Transverse colon (tissue), 4 donors: ENCODE measurements at regions not wholly inside any gene's neighbourhood (a gene's known extent, or its start where the extent isn't known, plus 50 kb on each side); places are given as distances from the start of the nearest gene placed in this dataset.

Experiments
- DNase-seq: peaks from one replicate; pipeline ENCODE4 v3.0.0-alpha.2; 2019
- H3K27ac ChIP-seq, 4 donors: fragments of 200-600 bp; sonication (generic); 2 replicates each; pipeline ENCODE4 v1.5.1; 2016 to 2018; ENCODE audit warnings: inconsistent platforms in 4 of 4
- H3K27me3 ChIP-seq: fragments of 200-600 bp; sonication (generic); 2 replicates; pipeline ENCODE4 v1.5.1; 2017; ENCODE audit warnings: inconsistent platforms
- H3K36me3 ChIP-seq, 4 donors: fragments of 200-600 bp; sonication (generic); 2 replicates each; pipeline ENCODE4 v1.5.1; 2017 to 2019; ENCODE audit warnings: inconsistent platforms in 4 of 4
- H3K4me1 ChIP-seq, 4 donors: fragments of 200-600 bp; sonication (generic); 2 replicates each; pipeline ENCODE4 v1.5.1; 2017 to 2020; ENCODE audit warnings: inconsistent platforms in 4 of 4
- H3K4me3 ChIP-seq, 4 donors: fragments of 200-600 bp; sonication (generic); 1 replicate in 1 of 4; 2 replicates in 3 of 4; pipeline versions ENCODE4 v1.5.1 to v1.6.1; 2017 to 2019; ENCODE audit warnings: inconsistent platforms in 4 of 4
- H3K9me3 ChIP-seq, 2 donors: fragments of 200-600 bp; sonication (generic); 2 replicates each; pipeline ENCODE4 v1.5.1; 2017 to 2019; ENCODE audit warnings: inconsistent platforms in 2 of 2
- EP300 ChIP-seq: sonication (generic); formaldehyde crosslinking; IDR thresholded peaks from one replicate; pipeline ENCODE4 v1.6.1; 2017; ENCODE audit warnings: antibody characterized with exemption, low read depth
- POLR2A ChIP-seq: fragments of 450-650 bp; IDR thresholded peaks from one replicate; pipeline ENCODE4 v1.6.1; 2016; ENCODE audit warnings: antibody characterized with exemption, mild to moderate bottlenecking, moderate library complexity
- POLR2AphosphoS5 ChIP-seq, 3 donors: sonication (generic); formaldehyde crosslinking; IDR thresholded peaks; one replicate each; pipeline ENCODE4 v1.6.1; 2016; ENCODE audit warnings: antibody characterized with exemption in 3 of 3
- WGBS, 2 donors: methylation state at CpG; one replicate each; pipeline ENCODE4 v1.1.5; 2018; ENCODE audit warnings: low coverage in 1 of 2; 5-methylcytosine and 5-hydroxymethylcytosine counted together
- in situ Hi-C, 4 donors: fragments of 200-750 bp; cut with MboI; loops; one replicate each; pipeline versions ENCODE4 v1.15.0 to v1.15.1; 2017; ENCODE audit warnings: low sequenced_read_pairs in 3 of 4, low pct_ligation_motif_present in 1 of 4, low pct_unique_long_range_greater_than_20kb in 1 of 4
- intact Hi-C: fragments of 100-400 bp; cut with DNase I; formaldehyde crosslinking; loops from one replicate; pipeline ENCODE4 v1.15.1; 2023; ENCODE audit warnings: low total_unique reads
- TF ChIP-seq, protein P1 (sequence below), 5 experiments: fragments of 200-600 bp in 3 of 5; fragments of 450-650 bp in 2 of 5; sonication (generic) in 3 of 5; IDR thresholded peaks; 1 replicate in 2 of 5; 2 replicates in 3 of 5; pipeline ENCODE4 v1.5.1; 2016 to 2017; ENCODE audit warnings: antibody characterized with exemption in 5 of 5, inconsistent platforms in 3 of 5, mild to moderate bottlenecking in 2 of 5, moderate library complexity in 1 of 5

DNA sequence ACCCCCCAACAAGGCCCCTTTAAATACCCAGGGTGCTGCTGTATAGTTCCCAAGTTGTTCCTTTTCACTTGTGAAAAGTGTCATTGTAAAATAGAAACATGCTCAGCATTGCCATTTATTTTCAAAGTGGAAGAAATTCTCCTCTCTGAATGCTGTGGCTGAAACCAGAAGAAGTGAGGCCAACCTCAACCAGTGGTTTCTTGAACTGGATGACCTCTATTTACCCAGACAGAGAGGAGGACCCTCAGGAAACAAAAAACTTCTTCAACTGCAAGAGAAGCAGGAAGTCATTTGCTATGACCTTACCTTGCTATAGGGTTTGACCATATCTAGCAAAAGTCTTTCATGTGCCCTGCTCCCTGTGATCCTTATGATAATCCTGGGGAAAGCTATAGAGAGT is 209.7 kb upstream of the RARB start:
- Histone ChIP-seq H3K4me3 (no peak overlapping the region), H3K9me3 (no peaks in the 10 kb centered on the region), H3K4me1 (no peaks in the 10 kb centered on the region), H3K27me3 (no peaks in the 10 kb centered on the region), H3K36me3 (no peaks in the 10 kb centered on the region), H3K27ac (no peak overlapping the region)
- in situ Hi-C loops, result no loop called here
- no peak for DNase-seq
- intact Hi-C loops, result no loop called here
- no peak for TF ChIP-seq EP300
- TF ChIP-seq POLR2A, result no peak
- TF ChIP-seq, protein P1, sequence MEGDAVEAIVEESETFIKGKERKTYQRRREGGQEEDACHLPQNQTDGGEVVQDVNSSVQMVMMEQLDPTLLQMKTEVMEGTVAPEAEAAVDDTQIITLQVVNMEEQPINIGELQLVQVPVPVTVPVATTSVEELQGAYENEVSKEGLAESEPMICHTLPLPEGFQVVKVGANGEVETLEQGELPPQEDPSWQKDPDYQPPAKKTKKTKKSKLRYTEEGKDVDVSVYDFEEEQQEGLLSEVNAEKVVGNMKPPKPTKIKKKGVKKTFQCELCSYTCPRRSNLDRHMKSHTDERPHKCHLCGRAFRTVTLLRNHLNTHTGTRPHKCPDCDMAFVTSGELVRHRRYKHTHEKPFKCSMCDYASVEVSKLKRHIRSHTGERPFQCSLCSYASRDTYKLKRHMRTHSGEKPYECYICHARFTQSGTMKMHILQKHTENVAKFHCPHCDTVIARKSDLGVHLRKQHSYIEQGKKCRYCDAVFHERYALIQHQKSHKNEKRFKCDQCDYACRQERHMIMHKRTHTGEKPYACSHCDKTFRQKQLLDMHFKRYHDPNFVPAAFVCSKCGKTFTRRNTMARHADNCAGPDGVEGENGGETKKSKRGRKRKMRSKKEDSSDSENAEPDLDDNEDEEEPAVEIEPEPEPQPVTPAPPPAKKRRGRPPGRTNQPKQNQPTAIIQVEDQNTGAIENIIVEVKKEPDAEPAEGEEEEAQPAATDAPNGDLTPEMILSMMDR (IDR thresholded peaks at IDR 0.05), result no peak
- no peak for TF ChIP-seq POLR2AphosphoS5 (IDR thresholded peaks at IDR 0.05)

DNA sequence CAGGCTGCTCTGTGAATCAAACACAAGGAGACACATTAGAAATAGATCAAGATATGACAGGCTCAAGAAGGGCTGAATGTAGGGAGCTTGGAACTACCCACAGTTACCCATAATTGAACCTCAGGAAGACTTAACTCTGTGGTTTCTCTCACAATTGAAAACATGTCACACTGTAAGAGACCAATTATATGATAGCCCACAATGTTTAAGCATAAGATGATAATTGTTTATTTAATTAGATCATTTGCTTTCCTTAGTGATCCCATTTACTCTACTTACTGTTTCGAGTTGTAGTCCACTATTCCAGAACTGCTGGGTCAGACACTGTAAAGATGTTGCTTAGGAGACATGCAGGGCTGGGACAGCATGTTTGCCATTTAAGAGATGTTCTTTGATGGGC is 201.3 kb upstream of the RARB start:
- Histone ChIP-seq H3K36me3 (no peaks in the 10 kb centered on the region), H3K4me3 (no peak overlapping the region), H3K27ac (no peak overlapping the region), H3K4me1 (no peaks in the 10 kb centered on the region), H3K9me3 (no peaks in the 10 kb centered on the region), H3K27me3 (no peaks in the 10 kb centered on the region)
- TF ChIP-seq POLR2A, result no peak
- TF ChIP-seq, protein P1 (IDR thresholded peaks at IDR 0.05), result no peak
- TF ChIP-seq EP300, result no peak
- no peak for TF ChIP-seq POLR2AphosphoS5 (IDR thresholded peaks at IDR 0.05)
- WGBS, 2 donors, result 42 to 55% methylated on average over 1 of the region's 1 CpG
- DNase-seq, result no peak
- in situ Hi-C loops (no loop called here), intact Hi-C loops (no loop called here)

DNA sequence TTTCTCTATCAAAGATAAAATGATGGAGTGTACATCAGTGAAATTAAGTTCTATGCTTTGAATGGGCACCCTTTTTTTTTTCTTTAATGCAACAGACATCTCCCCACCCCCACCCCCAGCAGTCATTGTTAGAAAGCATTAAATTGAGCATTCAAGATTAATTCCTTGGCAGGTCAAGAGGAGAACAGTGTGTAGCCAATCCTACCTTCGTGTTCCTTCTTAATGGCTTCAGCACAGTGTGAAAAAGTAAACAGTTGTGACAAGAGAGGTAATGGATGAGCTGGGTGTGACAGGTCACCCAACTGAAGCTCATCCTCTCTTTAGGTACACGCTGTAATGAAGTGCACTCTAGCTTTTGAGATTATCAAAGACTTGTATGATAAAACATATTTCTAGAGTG is 198.5 kb upstream of the RARB start:
- no peak for TF ChIP-seq POLR2AphosphoS5 (IDR thresholded peaks at IDR 0.05)
- no peak for TF ChIP-seq EP300
- TF ChIP-seq POLR2A, result no peak
- TF ChIP-seq, protein P1 (IDR thresholded peaks at IDR 0.05), result no peak
- Histone ChIP-seq H3K4me3 (no peak overlapping the region), H3K36me3 (no peaks in the 10 kb centered on the region), H3K9me3 (no peaks in the 10 kb centered on the region), H3K4me1 (peaks cover 0 to 2% (median under 1%) of the 10 kb centered on the region in 4 donors), H3K27me3 (no peaks in the 10 kb centered on the region), H3K27ac (no peak overlapping the region)
- intact Hi-C loops (no loop called here), in situ Hi-C loops (no loop called here)
- DNase-seq, result no peak
- WGBS, 2 donors, result 53 to 60% methylated on average over 2 of the region's 2 CpGs

DNA sequence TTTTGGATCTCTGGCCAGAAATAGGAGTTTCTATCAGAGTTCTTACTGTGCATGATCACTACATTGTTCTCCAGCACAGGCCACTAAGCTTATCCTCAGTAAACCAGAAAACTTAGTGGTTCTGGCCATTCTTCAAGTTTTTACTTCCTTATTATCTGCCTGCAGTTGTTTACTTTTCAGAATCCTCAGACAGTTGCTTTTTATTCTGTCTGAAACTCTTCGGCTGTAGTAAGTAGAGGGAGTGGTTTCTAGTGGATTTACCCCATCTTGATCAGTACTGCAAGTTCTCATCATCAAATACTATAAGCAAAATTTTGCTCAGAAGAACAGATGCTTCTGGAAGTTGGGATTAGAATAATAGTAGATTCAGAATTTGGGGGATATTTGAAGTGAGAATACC is 193.0 kb upstream of the RARB start:
- no peak for TF ChIP-seq POLR2AphosphoS5 (IDR thresholded peaks at IDR 0.05)
- TF ChIP-seq, protein P1 (IDR thresholded peaks at IDR 0.05), result no peak
- no peak for TF ChIP-seq EP300
- TF ChIP-seq POLR2A, result no peak
- no peaks in the 10 kb centered on the region for H3K9me3 ChIP-seq
- no peaks in the 10 kb centered on the region for H3K36me3 ChIP-seq
- DNase-seq, result no peak
- no peaks in the 10 kb centered on the region for H3K27me3 ChIP-seq
- H3K4me1 ChIP-seq, result peaks cover 0 to 9% (median 3%) of the 10 kb centered on the region in 4 donors
- H3K4me3 ChIP-seq, result no peak overlapping the region
- in situ Hi-C loops (no loop called here), intact Hi-C loops (no loop called here)
- 8 to 15% methylated on average over 1 of the region's 1 CpG for WGBS, 2 donors
- no peak overlapping the region for H3K27ac ChIP-seq
